CD4-positive, alpha-beta T cell treated with Interleukin-1 beta for 1 hour (primary cell): ENCODE measurements at regions not wholly inside any gene's neighbourhood (a gene's known extent, or its start where the extent isn't known, plus 50 kb on each side); places are given as distances from the start of the nearest gene placed in this dataset.

Experiments used
- DNase-seq, 2 donors: peaks; one replicate each; pipeline ENCODE4 v3.0.0-alpha.2; 2020 to 2022

GRCh38 chr18:10258836-10259474, 195.5 kb upstream of the APCDD1 start:
- no peak for DNase-seq

- no peak for DNase-seq
Measured at GRCh38 chr18:10259901-10260300, 194.5 kb upstream of the APCDD1 start.

- DNase-seq, result peak in 1 of 2 donors; percentile 24
Measured at GRCh38 chr18:10261344-10262276, 192.8 kb upstream of the APCDD1 start.

DNA sequence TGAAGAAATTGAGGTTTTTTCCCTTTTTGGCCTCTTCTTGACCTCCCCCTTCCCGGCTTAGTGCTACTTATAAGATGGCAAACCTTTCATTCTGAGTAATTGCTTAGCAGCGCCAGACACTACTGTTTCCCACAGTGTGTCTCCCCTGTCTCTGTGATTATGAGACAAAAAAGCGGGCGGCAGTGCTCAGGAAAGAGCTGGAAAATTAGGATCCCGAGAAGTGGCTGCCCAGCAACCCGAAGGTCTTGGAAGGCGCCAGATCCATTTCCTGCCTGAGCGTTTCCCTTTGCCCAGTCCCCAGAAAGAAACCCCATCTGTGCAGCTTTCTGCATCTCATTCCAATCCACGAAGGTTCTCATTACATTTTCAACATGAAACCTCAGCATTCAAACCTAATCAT, 191.9 kb upstream of the APCDD1 start:
- no peak for DNase-seq

- DNase-seq, result no peak
Measured at GRCh38 chr18:10264260-10264659, 190.2 kb upstream of the APCDD1 start.

DNA sequence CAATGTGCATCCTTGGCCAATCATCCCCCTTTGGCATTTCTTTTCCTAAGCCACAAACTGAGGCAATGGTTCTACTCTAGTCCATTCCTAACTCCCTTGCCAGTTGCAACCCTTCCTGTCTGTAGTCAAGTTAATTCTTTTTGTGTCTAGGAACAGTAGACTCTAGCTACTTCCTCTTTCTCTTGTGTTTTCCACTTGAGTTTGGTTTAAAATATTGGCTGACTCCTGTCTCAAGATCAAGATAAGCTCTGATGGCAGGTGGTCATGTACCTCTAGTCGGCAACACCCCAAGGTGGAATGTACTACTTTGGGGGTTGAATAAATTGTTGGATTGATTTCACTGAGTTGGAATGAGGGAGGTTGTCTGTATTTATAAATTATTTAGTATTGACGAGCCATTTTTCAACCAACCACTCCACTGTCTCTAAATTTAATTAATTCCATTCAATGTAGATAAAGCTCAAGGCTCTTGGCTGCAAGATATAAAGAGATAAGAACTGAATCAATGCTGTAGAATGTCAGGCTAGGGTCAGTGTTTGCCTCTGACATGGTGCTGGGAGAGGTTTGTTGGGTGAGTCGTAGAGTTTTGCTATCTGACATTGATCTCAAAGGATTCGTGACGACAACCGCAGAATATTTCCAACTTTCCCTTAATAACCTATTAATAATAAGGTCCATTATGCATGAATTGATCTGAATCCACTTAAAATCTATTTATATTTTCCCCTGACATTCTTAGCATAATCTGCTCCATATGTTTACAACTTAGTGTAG, 188.7 kb upstream of the APCDD1 start:
- no peak for DNase-seq

DNA sequence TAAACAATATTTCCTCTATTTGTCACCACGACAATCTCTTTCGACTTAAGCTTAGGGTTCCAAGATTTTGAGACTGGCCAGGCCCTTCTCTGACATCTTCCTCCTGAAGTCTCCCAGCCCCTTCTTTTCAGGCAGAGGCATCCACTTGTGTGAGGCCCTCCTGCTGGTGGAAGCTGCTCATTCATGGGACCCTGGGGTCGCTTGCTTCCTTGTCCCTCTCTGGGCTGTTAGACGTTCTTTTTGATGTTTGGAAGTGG, 188.2 kb upstream of the APCDD1 start:
- no peak for DNase-seq

- no peak for DNase-seq
Measured at GRCh38 chr18:10269261-10269660, 185.2 kb upstream of the APCDD1 start.

DNA sequence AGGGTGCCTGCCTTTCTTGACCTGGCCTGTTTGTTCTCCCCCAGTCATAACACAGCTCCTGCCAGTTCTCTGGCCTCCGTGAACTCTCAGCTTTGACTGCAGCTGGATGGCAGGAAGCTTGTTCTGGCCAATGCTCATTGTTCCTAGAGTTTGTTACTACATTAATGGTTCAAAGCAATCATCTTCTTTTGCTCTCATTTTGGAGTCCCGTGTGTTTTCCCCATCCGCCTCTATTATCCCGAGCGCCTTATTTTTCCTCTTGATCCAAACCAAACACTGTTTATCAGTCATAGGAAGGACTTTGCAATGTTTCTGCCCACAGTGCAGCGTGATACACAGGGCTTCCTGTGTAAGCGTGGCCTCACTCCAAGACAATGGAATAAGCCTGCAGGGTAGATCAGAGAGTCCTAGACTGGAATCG, 184.3 kb upstream of the APCDD1 start:
- DNase-seq, result no peak

DNA sequence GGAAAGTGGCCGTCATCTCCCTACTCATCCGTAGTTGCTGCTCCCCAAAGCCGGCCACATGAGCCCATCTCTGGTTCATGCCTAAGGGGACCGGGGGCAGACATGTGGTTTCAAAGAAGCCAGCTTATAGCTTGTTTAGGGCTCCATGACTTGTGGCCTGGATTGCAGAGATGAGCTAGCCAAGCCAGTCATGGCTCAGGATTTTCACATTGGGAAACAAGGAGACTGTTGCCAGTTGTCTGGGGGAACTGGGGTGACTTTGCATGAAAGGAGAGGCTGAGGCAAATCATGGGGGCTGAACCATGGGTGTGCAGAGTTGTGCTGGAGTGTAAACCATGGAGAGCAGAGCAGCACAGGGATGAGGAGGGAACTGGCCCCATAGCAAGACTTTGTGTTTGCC, 183.0 kb upstream of the APCDD1 start:
- no peak for DNase-seq

- DNase-seq, result no peak
Measured at GRCh38 chr18:10274301-10274700, 180.1 kb upstream of the APCDD1 start.

- no peak for DNase-seq
Measured at GRCh38 chr18:10275486-10275885, 178.9 kb upstream of the APCDD1 start.

GRCh38 chr18:10278265-10278664, 176.2 kb upstream of the APCDD1 start:
- DNase-seq, result no peak

GRCh38 chr18:10279471-10279870, 175.0 kb upstream of the APCDD1 start:
- DNase-seq, result no peak

- DNase-seq, result no peak
Measured at GRCh38 chr18:10279905-10280644, 174.4 kb upstream of the APCDD1 start.

DNA sequence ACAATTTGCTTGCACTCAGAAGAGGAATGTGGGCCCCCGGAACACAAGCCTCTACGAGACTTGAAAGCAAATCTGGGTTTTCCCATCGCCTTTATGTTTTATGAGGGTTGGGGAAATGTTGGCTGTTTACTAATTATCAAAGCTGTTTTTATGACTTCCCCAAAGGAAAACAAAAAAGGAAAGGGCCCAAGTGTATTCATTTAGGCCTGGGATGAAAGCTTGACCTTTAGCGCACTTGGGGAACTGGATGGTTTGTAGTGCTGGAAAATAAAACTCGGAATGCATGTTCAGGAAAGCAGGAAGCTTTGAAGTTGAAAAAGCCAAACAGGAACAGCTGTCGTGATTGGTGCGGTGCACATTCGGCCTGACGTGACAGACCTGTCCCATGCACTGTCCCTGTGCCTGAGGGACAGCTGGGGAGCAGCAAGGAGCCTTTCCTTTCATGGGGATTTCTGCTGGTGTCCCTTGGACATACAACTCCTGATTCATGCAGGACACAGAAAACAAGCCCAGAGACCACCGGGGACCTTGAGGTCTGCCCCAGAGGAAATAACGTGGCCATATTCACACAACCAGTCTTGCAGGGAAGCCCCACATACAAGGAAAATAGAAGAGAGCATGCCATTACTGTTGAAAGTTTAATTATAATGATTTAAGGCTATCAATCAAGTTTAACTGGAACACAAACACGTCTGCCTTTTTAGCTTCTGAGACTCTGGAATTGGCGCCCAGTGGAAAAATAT, 169.7 kb upstream of the APCDD1 start:
- DNase-seq, result no peak

- no peak for DNase-seq
Measured at GRCh38 chr18:10285283-10285640, 169.2 kb upstream of the APCDD1 start.

DNA sequence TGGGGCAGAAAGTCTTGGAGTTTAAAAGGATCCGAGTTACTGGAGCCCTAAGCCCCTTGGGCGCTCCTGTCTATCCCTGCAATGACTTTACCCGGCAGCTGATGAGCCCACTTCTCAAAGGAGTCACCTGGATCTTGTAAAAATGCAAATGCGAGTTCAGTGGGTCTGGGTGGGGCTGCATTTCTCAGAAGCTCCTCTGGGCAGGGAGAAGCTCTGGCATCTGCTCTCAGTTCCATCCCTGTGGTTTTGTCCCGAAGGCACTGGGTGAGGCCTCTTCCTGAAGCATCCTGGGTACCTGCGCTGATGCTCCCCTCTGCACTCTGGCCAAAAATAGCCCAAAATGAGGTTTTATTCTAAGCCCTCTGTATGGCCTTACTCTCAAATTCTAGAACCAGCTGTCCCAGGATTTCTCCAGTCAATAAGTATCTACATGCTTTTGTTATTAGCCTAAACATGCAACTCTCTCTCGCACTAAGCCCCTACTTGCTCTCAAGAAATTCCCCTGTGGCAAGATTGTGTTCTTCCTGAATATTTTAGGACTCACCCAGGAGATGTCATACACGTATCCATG, 167.8 kb upstream of the APCDD1 start:
- no peak for DNase-seq

DNA sequence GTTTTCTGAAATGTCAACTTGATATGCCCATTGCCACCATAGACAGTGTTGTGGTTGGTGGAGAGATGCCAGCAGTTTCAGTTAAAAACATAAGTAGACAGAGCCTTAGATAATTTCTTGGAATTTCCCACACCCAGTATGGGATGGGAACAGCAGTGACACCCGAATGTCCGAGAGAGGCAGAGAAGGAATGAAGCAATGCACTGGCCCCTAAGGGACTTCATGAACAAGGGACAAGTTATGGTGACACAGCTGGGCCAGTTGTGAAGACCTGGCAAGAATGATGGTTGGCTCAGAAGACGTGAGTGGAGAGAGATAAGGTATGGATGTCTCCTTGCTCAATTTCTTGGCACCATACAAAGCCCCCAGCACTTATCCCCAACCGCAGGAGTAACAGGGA, 165.2 kb upstream of the APCDD1 start:
- no peak for DNase-seq

DNA sequence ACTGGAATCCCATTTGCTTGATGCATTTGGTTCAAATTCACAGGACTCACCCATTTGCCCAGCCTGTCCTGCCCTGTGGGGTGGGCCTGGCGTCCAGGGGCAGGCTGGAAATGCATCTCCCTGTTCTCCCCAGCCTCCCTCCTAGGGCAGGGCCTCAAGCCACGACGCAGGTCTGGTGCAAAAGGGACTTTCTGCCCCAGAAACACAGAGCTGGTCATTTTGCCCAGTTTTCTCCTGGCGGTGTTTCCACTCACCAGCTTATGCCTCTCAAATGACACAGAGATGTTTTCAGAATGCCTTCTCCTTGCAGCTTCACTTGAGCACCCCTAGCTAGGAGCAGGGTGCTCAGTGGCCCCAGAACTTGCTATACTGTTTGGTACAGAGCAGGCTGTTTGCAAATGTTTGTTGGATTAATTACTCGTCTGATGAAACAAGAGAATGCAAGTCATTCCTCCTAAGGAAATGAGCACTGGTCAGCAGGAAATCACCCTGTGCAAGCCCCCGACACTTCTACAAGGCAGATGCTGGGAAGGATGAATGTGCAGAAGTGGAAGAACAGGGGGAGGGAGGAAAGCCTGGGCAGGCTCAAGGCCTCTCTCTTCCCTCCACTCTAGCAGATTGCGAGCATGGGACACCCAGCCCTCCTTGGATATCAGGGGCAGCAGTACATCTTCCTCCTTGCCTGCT, 164.3 kb upstream of the APCDD1 start:
- peak in 1 of 2 donors; percentile 24 for DNase-seq

DNA sequence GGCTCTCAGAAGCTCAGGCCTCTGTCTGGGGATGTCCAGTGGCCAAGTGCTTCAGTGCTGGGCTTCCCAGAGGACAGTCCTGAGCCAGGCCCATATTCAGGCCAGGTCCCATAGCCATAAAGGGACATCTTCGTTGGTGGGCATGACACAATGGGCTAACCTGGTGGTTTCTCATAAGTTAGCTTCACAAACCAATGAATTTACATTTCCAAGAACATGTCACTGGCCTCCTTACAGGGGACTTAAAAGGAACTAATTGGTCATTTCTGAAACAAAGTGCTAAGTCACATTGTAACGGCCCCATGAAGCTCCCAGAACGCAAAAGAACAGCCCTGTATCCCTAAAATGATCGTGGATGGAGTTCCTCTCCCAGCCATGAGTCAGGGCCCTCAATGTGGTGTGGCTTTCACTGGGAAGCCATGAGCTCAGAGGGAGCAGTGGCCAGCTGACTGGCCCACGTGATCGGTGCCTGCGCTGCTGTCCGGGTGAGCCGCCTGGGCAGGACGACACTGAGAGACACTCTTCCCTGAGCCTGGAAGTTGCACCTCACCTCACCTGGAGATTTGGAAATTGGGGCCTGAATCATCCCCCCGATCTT, 163.7 kb upstream of the APCDD1 start:
- DNase-seq, result peak in 1 of 2 donors; percentile 39
